Endothelial cell (in vitro differentiated cells): ENCODE measurements at regions not wholly inside any gene's neighbourhood (a gene's known extent, or its start where the extent isn't known, plus 50 kb on each side); places are given as distances from the start of the nearest gene placed in this dataset.

Source experiments
- DNase-seq: peaks from one replicate; pipeline ENCODE4 v3.0.0; 2021; ENCODE audit warnings: low spot score
- H3K27ac Mint-ChIP-seq: one replicate; pipeline ENCODE4 v1.8.0; 2021; ENCODE audit warnings: mixed read lengths, inconsistent platforms; ENCODE audit not compliant: unreplicated experiment
- H3K27me3 Mint-ChIP-seq: one replicate; pipeline ENCODE4 v1.8.0; 2021; ENCODE audit warnings: mild to moderate bottlenecking, moderate library complexity, mixed read lengths, inconsistent platforms; ENCODE audit not compliant: unreplicated experiment
- H3K36me3 Mint-ChIP-seq: one replicate; pipeline ENCODE4 v1.8.0; 2021; ENCODE audit warnings: mild to moderate bottlenecking, low read depth, mixed read lengths, inconsistent platforms; ENCODE audit not compliant: unreplicated experiment
- H3K4me1 Mint-ChIP-seq: one replicate; pipeline ENCODE4 v1.8.0; 2021; ENCODE audit warnings: mild to moderate bottlenecking, mixed read lengths, inconsistent platforms; ENCODE audit not compliant: unreplicated experiment
- H3K4me3 Mint-ChIP-seq: one replicate; pipeline ENCODE4 v1.8.0; 2021; ENCODE audit warnings: mild to moderate bottlenecking, mixed read lengths, inconsistent platforms; ENCODE audit not compliant: unreplicated experiment
- H3K9me3 Mint-ChIP-seq: one replicate; pipeline ENCODE4 v1.8.0; 2021; ENCODE audit warnings: mixed read lengths, inconsistent platforms; ENCODE audit not compliant: unreplicated experiment
- CTCF ChIP-seq: fragments of 200-600 bp; sonication (generic); IDR thresholded peaks from one replicate; pipeline ENCODE4 v1.5.0; 2021; ENCODE audit warnings: antibody characterized with exemption; ENCODE audit not compliant: unreplicated experiment

- Mint-ChIP-seq H3K36me3 (no peaks in the 10 kb centered on the region), H3K27ac (peak overlapping the region; percentile 93), H3K9me3 (no peaks in the 10 kb centered on the region), H3K27me3 (peaks cover 18% of the 10 kb centered on the region), H3K4me3 (peak overlapping the region; percentile 56), H3K4me1 (peaks cover 46% of the 10 kb centered on the region)
- TF ChIP-seq CTCF = no peak
- peak; percentile 63 for DNase-seq
These were observed 69.8 kb upstream of the IRX4 start for GRCh38 chr5:1952444-1953099.

DNA sequence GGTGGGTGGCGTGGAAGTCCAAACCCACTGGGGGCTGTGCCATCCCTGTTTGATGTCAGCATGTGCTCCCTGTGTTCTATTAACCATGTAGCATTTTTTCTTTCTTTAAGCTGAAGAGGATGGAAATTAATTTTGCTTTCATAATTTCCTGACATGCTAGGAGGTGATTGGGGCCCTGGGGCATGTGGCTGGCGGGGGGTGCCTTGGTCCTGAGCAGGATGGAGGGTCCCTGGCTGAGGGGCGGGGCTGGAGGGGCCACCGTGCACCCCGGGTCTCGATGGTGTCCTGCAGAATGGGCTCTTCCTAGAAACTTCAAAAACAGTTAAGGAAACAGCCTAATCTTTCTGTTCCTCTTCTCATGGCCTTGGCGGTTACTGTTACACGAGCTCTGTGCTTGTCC lies 69.3 kb upstream of the IRX4 start:
- no peak for DNase-seq
- no peak for TF ChIP-seq CTCF
- Mint-ChIP-seq H3K4me3 (peak overlapping the region; percentile 56), H3K36me3 (no peaks in the 10 kb centered on the region), H3K27me3 (peaks cover 18% of the 10 kb centered on the region), H3K27ac (peak overlapping the region; percentile 93), H3K4me1 (peaks cover 50% of the 10 kb centered on the region), H3K9me3 (no peaks in the 10 kb centered on the region)

GRCh38 chr5:1951165-1951816 lies 68.6 kb upstream of the IRX4 start:
- Mint-ChIP-seq H3K36me3 (no peaks in the 10 kb centered on the region), H3K27me3 (peaks cover 18% of the 10 kb centered on the region), H3K9me3 (no peaks in the 10 kb centered on the region), H3K4me1 (peaks cover 56% of the 10 kb centered on the region), H3K4me3 (peak overlapping the region; percentile 32), H3K27ac (no peak overlapping the region)
- no peak for TF ChIP-seq CTCF
- DNase-seq = no peak

GRCh38 chr5:1950708-1951103 lies 68.0 kb upstream of the IRX4 start:
- Mint-ChIP-seq H3K36me3 (no peaks in the 10 kb centered on the region), H3K9me3 (no peaks in the 10 kb centered on the region), H3K27ac (peak overlapping the region; percentile 21), H3K27me3 (peaks cover 19% of the 10 kb centered on the region), H3K4me3 (peak overlapping the region; percentile 1), H3K4me1 (peaks cover 61% of the 10 kb centered on the region)
- DNase-seq = no peak
- no peak for TF ChIP-seq CTCF

DNA sequence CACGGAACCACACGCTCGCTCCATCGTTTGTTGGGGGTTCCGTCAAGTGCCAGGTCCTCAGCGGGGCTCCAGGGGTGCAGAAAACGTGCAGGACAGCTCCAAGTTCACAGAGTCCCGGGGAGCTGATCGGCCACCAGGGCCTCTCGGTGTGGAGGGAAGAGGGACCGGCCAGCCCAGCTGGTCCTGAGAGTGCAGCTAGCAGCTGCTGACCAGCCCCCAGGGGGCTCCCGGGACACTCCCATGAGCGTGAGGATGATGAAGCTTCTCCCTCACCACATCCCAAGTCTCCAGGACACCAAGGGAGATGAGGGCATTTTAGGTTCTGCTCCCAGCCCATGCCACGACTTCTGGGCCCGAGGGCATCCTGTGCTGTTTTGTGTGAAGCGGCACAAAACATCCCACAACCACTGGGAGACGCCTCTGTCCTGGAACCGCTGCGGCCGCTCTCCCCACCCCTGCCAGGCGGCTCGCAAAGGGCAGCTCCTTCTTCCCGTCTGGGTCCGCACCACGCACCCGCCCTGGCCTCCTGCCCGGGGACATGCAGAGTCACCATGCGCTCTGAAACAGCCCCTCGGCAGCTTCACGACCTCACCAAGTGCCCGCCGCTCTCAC lies 67.5 kb upstream of the IRX4 start:
- DNase-seq = no peak
- no peak for TF ChIP-seq CTCF
- H3K4me3 Mint-ChIP-seq = peak overlapping the region; percentile 1
- H3K36me3 Mint-ChIP-seq = no peaks in the 10 kb centered on the region
- peaks cover 61% of the 10 kb centered on the region for H3K4me1 Mint-ChIP-seq
- H3K9me3 Mint-ChIP-seq = no peaks in the 10 kb centered on the region
- H3K27ac Mint-ChIP-seq = peak overlapping the region; percentile 61
- peaks cover 19% of the 10 kb centered on the region for H3K27me3 Mint-ChIP-seq
